GM21619 (cell line): ENCODE measurements at regions not wholly inside any gene's neighbourhood (a gene's known extent, or its start where the extent isn't known, plus 50 kb on each side); places are given as distances from the start of the nearest gene placed in this dataset.

ENCODE experiments used
- ATAC-seq: cut with Tn5 transposase; IDR thresholded peaks from one replicate; pipeline ENCODE4 v1.9.1; 2021; ENCODE audit not compliant: unreplicated experiment

DNA sequence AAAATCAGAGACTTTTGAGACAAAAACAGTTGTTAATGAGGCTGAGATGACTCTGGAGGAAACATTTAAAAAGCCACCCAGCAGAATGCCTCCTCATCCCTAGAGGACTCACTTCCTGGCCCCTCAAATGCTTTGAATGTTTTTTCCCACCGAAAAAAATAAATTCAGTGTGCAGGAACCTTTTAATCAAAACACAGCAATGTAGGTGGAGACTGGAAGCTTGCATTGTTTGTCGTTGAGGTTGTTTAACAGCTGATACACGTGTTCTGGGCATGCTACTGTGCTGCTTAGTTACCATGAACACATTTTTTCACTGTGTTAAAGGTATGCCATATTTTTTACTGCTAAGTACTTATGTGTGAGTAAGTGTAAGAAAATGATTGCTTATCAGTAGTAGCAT is 65.7 kb upstream of the ADCY2 start:
- ATAC-seq: no peak

GRCh38 chr5:7331131-7331530 is 64.8 kb upstream of the ADCY2 start:
- ATAC-seq: no peak
